ENCODE measurements at regions not wholly inside any gene's neighbourhood (a gene's known extent, or its start where the extent isn't known, plus 50 kb on each side); places are given as distances from the start of the nearest gene placed in this dataset.

- DNase-seq (ENCODE audit: low spot score), result no peak
Observed at GRCh38 chr2:2642906-2643890, 312.1 kb upstream of the MYT1L start.

- no peak for DNase-seq (ENCODE audit: low spot score)
Observed at GRCh38 chr2:2641541-2642410, 310.7 kb upstream of the MYT1L start.

GRCh38 chr2:2640818-2641217 is 309.7 kb upstream of the MYT1L start:
- no peak for DNase-seq (ENCODE audit: low spot score)

- DNase-seq (ENCODE audit: low spot score), result no peak
Observed at GRCh38 chr2:2640371-2640770, 309.3 kb upstream of the MYT1L start.

GRCh38 chr2:2639251-2640139 is 308.4 kb upstream of the MYT1L start:
- no peak for DNase-seq (ENCODE audit: low spot score)

- no peak for DNase-seq (ENCODE audit: low spot score)
Observed at GRCh38 chr2:2638547-2639220, 307.6 kb upstream of the MYT1L start.

GRCh38 chr2:2636813-2637212 is 305.7 kb upstream of the MYT1L start:
- DNase-seq (ENCODE audit: low spot score), result no peak

GRCh38 chr2:2635025-2635528 is 304.0 kb upstream of the MYT1L start:
- no peak for DNase-seq (ENCODE audit: low spot score)

GRCh38 chr2:2633017-2633416 is 301.9 kb upstream of the MYT1L start:
- DNase-seq (ENCODE audit: low spot score), result no peak

- DNase-seq (ENCODE audit: low spot score), result no peak
Observed at GRCh38 chr2:2623939-2624338, 292.9 kb upstream of the MYT1L start.

GRCh38 chr2:2621855-2622254 is 290.8 kb upstream of the MYT1L start:
- DNase-seq (ENCODE audit: low spot score), result no peak

GRCh38 chr2:2620604-2621003 is 289.5 kb upstream of the MYT1L start:
- no peak for DNase-seq (ENCODE audit: low spot score)

GRCh38 chr2:2619995-2620394 is 288.9 kb upstream of the MYT1L start:
- no peak for DNase-seq (ENCODE audit: low spot score)

- DNase-seq (ENCODE audit: low spot score), result no peak
Observed at GRCh38 chr2:2614452-2614851, 283.4 kb upstream of the MYT1L start.

- no peak for DNase-seq (ENCODE audit: low spot score)
Observed at GRCh38 chr2:2613279-2614199, 282.5 kb upstream of the MYT1L start.

- no peak for DNase-seq (ENCODE audit: low spot score)
Observed at GRCh38 chr2:2610751-2611150, 279.7 kb upstream of the MYT1L start.

- DNase-seq (ENCODE audit: low spot score), result no peak
Observed at GRCh38 chr2:2600366-2600765, 269.3 kb upstream of the MYT1L start.

GRCh38 chr2:2599441-2599840 is 268.4 kb upstream of the MYT1L start:
- no peak for DNase-seq (ENCODE audit: low spot score)

GRCh38 chr2:2597712-2598111 is 266.6 kb upstream of the MYT1L start:
- DNase-seq (ENCODE audit: low spot score), result no peak

- DNase-seq (ENCODE audit: low spot score), result no peak
Observed at GRCh38 chr2:2591542-2591940, 260.5 kb upstream of the MYT1L start.

Measured in RKO (cell line).